Retina (tissue), 1 donor: ENCODE measurements at regions not wholly inside any gene's neighbourhood (a gene's known extent, or its start where the extent isn't known, plus 50 kb on each side); places are given as distances from the start of the nearest gene placed in this dataset.

ENCODE experiments used
- DNase-seq: peaks from one replicate; pipeline ENCODE4 v3.0.0-alpha.2; 2016

- DNase-seq, result no peak
Observed at GRCh38 chr6:165229216-165229615, 80.2 kb downstream of the C6orf118 start.

GRCh38 chr6:165227644-165228329, 81.6 kb downstream of the C6orf118 start:
- no peak for DNase-seq

GRCh38 chr6:165223736-165224135, 85.7 kb downstream of the C6orf118 start:
- DNase-seq, result no peak

- DNase-seq, result no peak
Observed at GRCh38 chr6:165223101-165223500, 86.3 kb downstream of the C6orf118 start.

- no peak for DNase-seq
Observed at GRCh38 chr6:165222315-165223025, 86.9 kb downstream of the C6orf118 start.

GRCh38 chr6:165220045-165220444, 89.4 kb downstream of the C6orf118 start:
- DNase-seq, result peak; percentile 42

- no peak for DNase-seq
Observed at GRCh38 chr6:165219629-165220028, 89.8 kb downstream of the C6orf118 start.

- no peak for DNase-seq
Observed at GRCh38 chr6:165218829-165219228, 90.6 kb downstream of the C6orf118 start.

GRCh38 chr6:165206798-165207197, 102.6 kb downstream of the C6orf118 start:
- DNase-seq, result peak; percentile 50

- no peak for DNase-seq
Observed at GRCh38 chr6:165205632-165206031, 103.8 kb downstream of the C6orf118 start.

GRCh38 chr6:165204807-165205545, 104.4 kb downstream of the C6orf118 start:
- peak; percentile 36 for DNase-seq

GRCh38 chr6:165200178-165200577, 109.2 kb downstream of the C6orf118 start:
- DNase-seq, result no peak

- no peak for DNase-seq
Observed at GRCh38 chr6:165191461-165191860, 117.9 kb downstream of the C6orf118 start.

GRCh38 chr6:165186441-165187205, 122.8 kb downstream of the C6orf118 start:
- no peak for DNase-seq

GRCh38 chr6:165186041-165186440, 123.4 kb downstream of the C6orf118 start:
- no peak for DNase-seq

- peak; percentile 47 for DNase-seq
Observed at GRCh38 chr6:165184192-165184979, 125.0 kb downstream of the C6orf118 start.

- no peak for DNase-seq
Observed at GRCh38 chr6:165183496-165184140, 125.8 kb downstream of the C6orf118 start.

- no peak for DNase-seq
Observed at GRCh38 chr6:165183071-165183470, 126.3 kb downstream of the C6orf118 start.

- no peak for DNase-seq
Observed at GRCh38 chr6:165181951-165182414, 127.4 kb downstream of the C6orf118 start.

- DNase-seq, result no peak
Observed at GRCh38 chr6:165178056-165178455, 131.3 kb downstream of the C6orf118 start.

GRCh38 chr6:165173484-165173883, 135.9 kb downstream of the C6orf118 start:
- no peak for DNase-seq
